ENCODE measurements at regions not wholly inside any gene's neighbourhood (a gene's known extent, or its start where the extent isn't known, plus 50 kb on each side); places are given as distances from the start of the nearest gene placed in this dataset.
"Not testable (repeated sequence)": the region's sequence is repeated elsewhere in the genome, so short reads cannot be mapped to it uniquely, and the experiment has no call there.

DNA sequence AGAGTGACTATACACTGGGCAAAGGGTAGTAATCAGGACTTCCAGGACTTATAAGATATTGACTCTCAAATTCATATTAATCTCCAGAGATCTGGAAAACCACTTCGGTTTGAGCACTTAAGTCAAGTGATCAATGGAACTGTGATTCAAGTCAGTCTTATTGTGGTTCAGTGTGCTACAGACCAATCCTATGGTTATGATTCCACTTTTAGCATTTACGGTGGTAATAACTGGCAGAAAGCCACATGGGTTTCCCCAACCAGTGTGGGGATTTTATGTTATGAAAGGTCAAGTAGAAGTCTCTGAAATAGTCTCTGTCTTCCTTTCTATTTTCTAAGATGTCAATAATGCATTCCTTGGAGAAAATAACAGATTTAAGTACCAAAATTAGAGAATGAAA lies 151.3 kb upstream of the NEGR1 start:
- Histone ChIP-seq H3K4me1 (ENCODE audit: control insufficient read depth in 3 of 3, insufficient read depth in 3 of 3, low read length in 3 of 3) (no peaks in the 10 kb centered on the region), H3K4me3 (ENCODE audit: low read length in 3 of 3) (no peak overlapping the region), H3K9me3 (ENCODE audit: control insufficient read depth in 3 of 3, low read length in 3 of 3) (no peaks in the 10 kb centered on the region), H3K9ac (ENCODE audit: low read depth in 1 of 3, low read length in 3 of 3) (no peak overlapping the region), H3K27ac (ENCODE audit: low read depth, low read length) (no peak overlapping the region), H3K36me3 (ENCODE audit: control insufficient read depth in 3 of 3, insufficient read depth in 3 of 3, low read length in 3 of 3) (no peaks in the 10 kb centered on the region), H3K27me3 (ENCODE audit: control insufficient read depth in 3 of 3, insufficient read depth in 3 of 3, low read length in 3 of 3) (no peaks in the 10 kb centered on the region)

- Histone ChIP-seq H3K4me3 (ENCODE audit: low read length in 3 of 3) (no peak overlapping the region), H3K27ac (ENCODE audit: low read depth, low read length) (no peak overlapping the region), H3K27me3 (ENCODE audit: control insufficient read depth in 3 of 3, insufficient read depth in 3 of 3, low read length in 3 of 3) (no peaks in the 10 kb centered on the region), H3K9me3 (ENCODE audit: control insufficient read depth in 3 of 3, low read length in 3 of 3) (no peaks in the 10 kb centered on the region), H3K9ac (ENCODE audit: low read depth in 1 of 3, low read length in 3 of 3) (no peak overlapping the region), H3K36me3 (ENCODE audit: control insufficient read depth in 3 of 3, insufficient read depth in 3 of 3, low read length in 3 of 3) (no peaks in the 10 kb centered on the region), H3K4me1 (ENCODE audit: control insufficient read depth in 3 of 3, insufficient read depth in 3 of 3, low read length in 3 of 3) (no peaks in the 10 kb centered on the region)
These were observed 150.4 kb upstream of the NEGR1 start for GRCh38 chr1:72432645-72433267.

GRCh38 chr1:72431810-72432209 lies 149.5 kb upstream of the NEGR1 start:
- Histone ChIP-seq H3K4me3 (ENCODE audit: low read length in 3 of 3) (no peak overlapping the region), H3K27ac (ENCODE audit: low read depth, low read length) (no peak overlapping the region), H3K4me1 (ENCODE audit: control insufficient read depth in 3 of 3, insufficient read depth in 3 of 3, low read length in 3 of 3) (no peaks in the 10 kb centered on the region), H3K36me3 (ENCODE audit: control insufficient read depth in 3 of 3, insufficient read depth in 3 of 3, low read length in 3 of 3) (no peaks in the 10 kb centered on the region), H3K9me3 (ENCODE audit: control insufficient read depth in 3 of 3, low read length in 3 of 3) (no peaks in the 10 kb centered on the region), H3K9ac (ENCODE audit: low read depth in 1 of 3, low read length in 3 of 3) (no peak overlapping the region), H3K27me3 (ENCODE audit: control insufficient read depth in 3 of 3, insufficient read depth in 3 of 3, low read length in 3 of 3) (no peaks in the 10 kb centered on the region)

DNA sequence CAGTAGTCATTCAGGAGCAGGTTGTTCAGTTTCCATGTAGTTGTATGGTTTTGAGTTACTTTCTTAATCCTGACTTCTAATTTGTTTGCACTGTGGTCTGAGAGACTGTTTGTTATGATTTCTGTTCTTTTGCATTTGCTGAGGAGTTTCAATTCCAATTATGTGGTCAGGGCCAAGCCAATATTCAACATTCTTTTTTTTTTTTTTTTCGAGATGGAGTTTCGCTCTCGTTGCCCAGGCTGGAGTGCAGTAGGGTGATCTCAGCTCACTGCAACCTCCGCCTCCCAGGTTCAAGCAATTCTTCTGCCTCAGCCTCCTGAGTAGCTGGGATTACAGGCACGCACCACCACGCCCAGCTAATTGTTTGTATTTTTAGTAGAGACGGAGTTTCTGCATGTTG lies 145.9 kb upstream of the NEGR1 start:
- not testable (repeated sequence) for H3K9ac ChIP-seq (ENCODE audit: low read depth in 1 of 3, low read length in 3 of 3); H3K4me1 ChIP-seq (ENCODE audit: control insufficient read depth in 3 of 3, insufficient read depth in 3 of 3, low read length in 3 of 3); H3K27ac ChIP-seq (ENCODE audit: low read depth, low read length); H3K4me3 ChIP-seq (ENCODE audit: low read length in 3 of 3); H3K27me3 ChIP-seq (ENCODE audit: control insufficient read depth in 3 of 3, insufficient read depth in 3 of 3, low read length in 3 of 3); H3K36me3 ChIP-seq (ENCODE audit: control insufficient read depth in 3 of 3, insufficient read depth in 3 of 3, low read length in 3 of 3); H3K9me3 ChIP-seq (ENCODE audit: control insufficient read depth in 3 of 3, low read length in 3 of 3)

- Histone ChIP-seq H3K36me3 (ENCODE audit: control insufficient read depth in 3 of 3, insufficient read depth in 3 of 3, low read length in 3 of 3) (no peaks in the 10 kb centered on the region), H3K4me1 (ENCODE audit: control insufficient read depth in 3 of 3, insufficient read depth in 3 of 3, low read length in 3 of 3) (no peaks in the 10 kb centered on the region)
These were observed 136.9 kb upstream of the NEGR1 start for GRCh38 chr1:72419229-72419628.

DNA sequence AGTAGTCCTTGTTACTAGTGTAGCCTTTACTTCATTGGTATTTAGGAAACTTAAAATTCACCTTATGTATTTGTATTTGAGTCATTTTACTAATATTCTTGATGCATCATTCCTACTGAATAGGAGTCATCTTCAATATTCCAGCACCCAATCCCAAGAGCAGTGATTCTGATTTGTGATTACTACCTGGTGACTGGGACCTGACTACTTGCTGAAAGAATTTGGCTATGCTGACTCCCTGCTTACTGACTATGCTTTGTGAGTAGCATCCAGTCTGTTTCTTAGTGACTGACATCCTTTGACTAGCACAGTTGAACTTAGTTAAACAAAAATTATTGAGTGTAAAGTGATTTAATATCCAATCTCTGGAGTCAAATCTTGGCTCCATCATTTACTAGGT lies 129.9 kb upstream of the NEGR1 start:
- no peaks in the 10 kb centered on the region for H3K27me3 ChIP-seq (ENCODE audit: control insufficient read depth in 3 of 3, insufficient read depth in 3 of 3, low read length in 3 of 3)

More at GRCh38 chr1:72419229-72419628, 136.9 kb upstream of the NEGR1 start:
- Histone ChIP-seq H3K27ac (ENCODE audit: low read depth, low read length) (no peak overlapping the region), H3K4me3 (ENCODE audit: low read length in 3 of 3) (no peak overlapping the region), H3K9ac (ENCODE audit: low read depth in 1 of 3, low read length in 3 of 3) (no peak overlapping the region), H3K27me3 (ENCODE audit: control insufficient read depth in 3 of 3, insufficient read depth in 3 of 3, low read length in 3 of 3) (no peaks in the 10 kb centered on the region), H3K9me3 (ENCODE audit: control insufficient read depth in 3 of 3, low read length in 3 of 3) (no peaks in the 10 kb centered on the region)

DNA sequence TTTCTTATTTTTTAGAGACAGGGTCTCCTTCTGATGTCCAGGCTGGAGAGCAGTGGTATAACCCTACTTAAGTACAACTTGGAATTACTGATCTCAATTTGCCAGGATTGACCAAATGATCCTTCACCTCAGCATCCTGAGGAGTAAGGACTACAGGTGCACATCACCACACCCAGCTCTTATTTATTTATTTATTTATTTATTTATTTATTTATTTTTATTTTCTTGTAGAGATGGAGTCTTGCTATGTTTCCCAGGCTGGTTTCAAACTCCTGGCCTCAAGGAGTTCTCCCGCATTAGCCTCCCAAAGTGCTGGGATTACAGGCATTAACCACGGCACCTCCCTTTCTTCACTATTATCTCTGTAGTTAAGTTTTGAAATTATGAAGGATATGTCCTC lies 117.5 kb upstream of the NEGR1 start:
- no peak overlapping the region for H3K27ac ChIP-seq (ENCODE audit: low read depth, low read length)
- H3K9me3 ChIP-seq (ENCODE audit: control insufficient read depth in 3 of 3, low read length in 3 of 3): no peaks in the 10 kb centered on the region
- H3K9ac ChIP-seq (ENCODE audit: low read depth in 1 of 3, low read length in 3 of 3): no peak overlapping the region
- H3K4me3 ChIP-seq (ENCODE audit: low read length in 3 of 3): no peak overlapping the region
- H3K36me3 ChIP-seq (ENCODE audit: control insufficient read depth in 3 of 3, insufficient read depth in 3 of 3, low read length in 3 of 3): no peaks in the 10 kb centered on the region
- H3K27me3 ChIP-seq (ENCODE audit: control insufficient read depth in 3 of 3, insufficient read depth in 3 of 3, low read length in 3 of 3): no peaks in the 10 kb centered on the region
- peaks cover 0 to 3% (median 0%) of the 10 kb centered on the region in 3 donors for H3K4me1 ChIP-seq (ENCODE audit: control insufficient read depth in 3 of 3, insufficient read depth in 3 of 3, low read length in 3 of 3)

More for the DNA sequence above, 129.9 kb upstream of the NEGR1 start:
- H3K9me3 ChIP-seq (ENCODE audit: control insufficient read depth in 3 of 3, low read length in 3 of 3): no peaks in the 10 kb centered on the region
- no peaks in the 10 kb centered on the region for H3K36me3 ChIP-seq (ENCODE audit: control insufficient read depth in 3 of 3, insufficient read depth in 3 of 3, low read length in 3 of 3)
- H3K27ac ChIP-seq (ENCODE audit: low read depth, low read length): no peak overlapping the region
- no peaks in the 10 kb centered on the region for H3K4me1 ChIP-seq (ENCODE audit: control insufficient read depth in 3 of 3, insufficient read depth in 3 of 3, low read length in 3 of 3)
- H3K9ac ChIP-seq (ENCODE audit: low read depth in 1 of 3, low read length in 3 of 3): no peak overlapping the region
- H3K4me3 ChIP-seq (ENCODE audit: low read length in 3 of 3): no peak overlapping the region

DNA sequence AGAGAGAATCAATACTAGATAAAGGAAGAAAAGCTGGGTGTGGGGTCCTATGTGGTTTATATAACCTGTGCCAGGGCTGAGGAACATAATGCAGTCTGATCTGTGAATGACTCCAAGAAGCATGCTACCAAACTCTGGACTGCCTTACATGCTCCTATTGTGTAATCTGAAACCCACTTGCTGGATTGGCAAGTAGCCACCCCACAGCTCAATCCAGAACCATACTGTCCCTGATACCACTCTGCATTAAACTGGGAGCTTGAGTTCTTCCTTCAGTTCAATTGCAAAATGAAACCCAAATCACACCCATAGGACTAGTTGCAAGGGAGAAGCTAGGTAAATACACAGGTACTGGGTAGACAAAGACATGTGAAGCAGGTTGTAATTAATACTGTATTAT lies 115.4 kb upstream of the NEGR1 start:
- Histone ChIP-seq H3K27ac (ENCODE audit: low read depth, low read length) (no peak overlapping the region), H3K36me3 (ENCODE audit: control insufficient read depth in 3 of 3, insufficient read depth in 3 of 3, low read length in 3 of 3) (no peaks in the 10 kb centered on the region), H3K4me1 (ENCODE audit: control insufficient read depth in 3 of 3, insufficient read depth in 3 of 3, low read length in 3 of 3) (peaks cover 0 to 3% (median 0%) of the 10 kb centered on the region in 3 donors), H3K9ac (ENCODE audit: low read depth in 1 of 3, low read length in 3 of 3) (no peak overlapping the region), H3K4me3 (ENCODE audit: low read length in 3 of 3) (no peak overlapping the region), H3K27me3 (ENCODE audit: control insufficient read depth in 3 of 3, insufficient read depth in 3 of 3, low read length in 3 of 3) (no peaks in the 10 kb centered on the region), H3K9me3 (ENCODE audit: control insufficient read depth in 3 of 3, low read length in 3 of 3) (no peaks in the 10 kb centered on the region)

DNA sequence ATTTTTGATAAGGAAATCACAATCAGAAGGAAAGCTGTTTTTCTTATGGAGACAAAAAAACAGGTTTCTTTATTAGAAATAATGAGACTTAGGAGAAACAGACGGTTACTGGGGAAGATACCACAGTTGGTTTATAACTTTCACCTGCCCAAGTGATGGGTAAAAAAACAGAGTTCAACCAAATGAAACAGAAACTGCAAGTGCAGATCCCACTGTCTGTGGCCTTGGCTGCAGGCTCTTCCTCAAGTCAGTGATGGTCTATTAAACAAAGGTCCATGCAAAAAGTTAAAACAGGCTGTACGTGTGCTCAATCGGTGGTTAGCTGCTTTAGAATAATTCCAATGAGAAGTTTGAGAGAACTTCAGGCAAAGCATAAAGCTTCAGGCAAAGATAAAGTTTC lies 112.1 kb upstream of the NEGR1 start:
- Histone ChIP-seq H3K36me3 (ENCODE audit: control insufficient read depth in 3 of 3, insufficient read depth in 3 of 3, low read length in 3 of 3) (no peaks in the 10 kb centered on the region), H3K9ac (ENCODE audit: low read depth in 1 of 3, low read length in 3 of 3) (no peak overlapping the region), H3K4me1 (ENCODE audit: control insufficient read depth in 3 of 3, insufficient read depth in 3 of 3, low read length in 3 of 3) (peaks cover 0 to 3% (median 0%) of the 10 kb centered on the region in 3 donors), H3K4me3 (ENCODE audit: low read length in 3 of 3) (no peak overlapping the region), H3K27me3 (ENCODE audit: control insufficient read depth in 3 of 3, insufficient read depth in 3 of 3, low read length in 3 of 3) (no peaks in the 10 kb centered on the region), H3K27ac (ENCODE audit: low read depth, low read length) (no peak overlapping the region), H3K9me3 (ENCODE audit: control insufficient read depth in 3 of 3, low read length in 3 of 3) (no peaks in the 10 kb centered on the region)

- Histone ChIP-seq H3K4me3 (ENCODE audit: low read length in 3 of 3) (no peak overlapping the region), H3K27ac (ENCODE audit: low read depth, low read length) (no peak overlapping the region), H3K4me1 (ENCODE audit: control insufficient read depth in 3 of 3, insufficient read depth in 3 of 3, low read length in 3 of 3) (no peaks in the 10 kb centered on the region), H3K9me3 (ENCODE audit: control insufficient read depth in 3 of 3, low read length in 3 of 3) (no peaks in the 10 kb centered on the region), H3K36me3 (ENCODE audit: control insufficient read depth in 3 of 3, insufficient read depth in 3 of 3, low read length in 3 of 3) (no peaks in the 10 kb centered on the region), H3K9ac (ENCODE audit: low read depth in 1 of 3, low read length in 3 of 3) (no peak overlapping the region), H3K27me3 (ENCODE audit: control insufficient read depth in 3 of 3, insufficient read depth in 3 of 3, low read length in 3 of 3) (no peaks in the 10 kb centered on the region)
These were observed 96.7 kb upstream of the NEGR1 start for GRCh38 chr1:72379072-72379471.

Measured in skeletal muscle tissue (tissue), 3 donors.